Coronary artery (tissue), 2 donors: ENCODE measurements at regions not wholly inside any gene's neighbourhood (a gene's known extent, or its start where the extent isn't known, plus 50 kb on each side); places are given as distances from the start of the nearest gene placed in this dataset.

Experiments
- DNase-seq: peaks from one replicate; pipeline ENCODE4 v3.0.0-alpha.2; 2017; ENCODE audit warnings: low spot score
- H3K27ac ChIP-seq, 2 donors: fragments of 200-600 bp; sonication (generic); one replicate each; pipeline ENCODE4 v1.5.1; 2016 to 2019
- H3K4me3 ChIP-seq: fragments of 200-600 bp; sonication (generic); 2 replicates; pipeline ENCODE4 v1.5.1; 2016; ENCODE audit warnings: mild to moderate bottlenecking, moderate library complexity
- TF ChIP-seq, protein P1 (sequence below): fragments of 200-600 bp; sonication (generic); IDR thresholded peaks from one replicate; pipeline ENCODE4 v1.5.1; 2019; ENCODE audit warnings: antibody characterized with exemption

DNA sequence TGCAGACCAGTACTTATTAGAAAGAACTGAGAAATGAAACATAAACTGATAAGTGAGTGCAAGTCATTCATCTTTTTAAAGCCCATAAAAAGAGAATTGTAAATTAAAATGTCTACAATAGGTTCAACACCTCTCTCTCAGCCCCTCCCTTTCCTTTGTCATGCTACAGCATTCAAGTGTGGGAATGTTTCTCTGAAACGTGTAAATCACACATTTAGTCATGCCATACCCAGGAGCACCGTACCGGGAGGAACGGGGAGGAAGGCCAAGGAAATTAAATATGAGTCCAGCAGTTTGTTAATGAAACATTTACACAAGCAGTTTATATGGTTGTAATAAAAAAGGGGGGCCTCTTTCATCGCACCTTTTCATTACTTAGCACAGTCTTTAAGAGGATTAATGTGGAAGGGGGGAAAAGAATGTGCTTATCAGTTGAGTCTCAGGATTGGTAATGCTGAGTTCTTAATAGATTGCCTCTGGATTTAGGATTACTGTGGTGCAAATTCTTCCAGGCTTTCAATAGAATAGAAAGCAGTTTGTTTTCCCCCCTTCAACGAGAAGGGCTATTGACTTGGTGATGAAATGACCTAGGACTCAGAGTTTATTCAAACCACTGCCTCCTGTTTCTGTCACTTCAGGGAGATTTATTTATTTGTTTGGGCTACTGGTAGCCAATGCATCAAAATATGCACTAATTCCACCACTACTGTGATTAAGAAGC, 176.0 kb upstream of the ZNF608 start:
- TF ChIP-seq, protein P1, sequence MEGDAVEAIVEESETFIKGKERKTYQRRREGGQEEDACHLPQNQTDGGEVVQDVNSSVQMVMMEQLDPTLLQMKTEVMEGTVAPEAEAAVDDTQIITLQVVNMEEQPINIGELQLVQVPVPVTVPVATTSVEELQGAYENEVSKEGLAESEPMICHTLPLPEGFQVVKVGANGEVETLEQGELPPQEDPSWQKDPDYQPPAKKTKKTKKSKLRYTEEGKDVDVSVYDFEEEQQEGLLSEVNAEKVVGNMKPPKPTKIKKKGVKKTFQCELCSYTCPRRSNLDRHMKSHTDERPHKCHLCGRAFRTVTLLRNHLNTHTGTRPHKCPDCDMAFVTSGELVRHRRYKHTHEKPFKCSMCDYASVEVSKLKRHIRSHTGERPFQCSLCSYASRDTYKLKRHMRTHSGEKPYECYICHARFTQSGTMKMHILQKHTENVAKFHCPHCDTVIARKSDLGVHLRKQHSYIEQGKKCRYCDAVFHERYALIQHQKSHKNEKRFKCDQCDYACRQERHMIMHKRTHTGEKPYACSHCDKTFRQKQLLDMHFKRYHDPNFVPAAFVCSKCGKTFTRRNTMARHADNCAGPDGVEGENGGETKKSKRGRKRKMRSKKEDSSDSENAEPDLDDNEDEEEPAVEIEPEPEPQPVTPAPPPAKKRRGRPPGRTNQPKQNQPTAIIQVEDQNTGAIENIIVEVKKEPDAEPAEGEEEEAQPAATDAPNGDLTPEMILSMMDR: no peak
- no peak overlapping the region for H3K4me3 ChIP-seq
- H3K27ac ChIP-seq: no peak overlapping the region
- DNase-seq: no peak

DNA sequence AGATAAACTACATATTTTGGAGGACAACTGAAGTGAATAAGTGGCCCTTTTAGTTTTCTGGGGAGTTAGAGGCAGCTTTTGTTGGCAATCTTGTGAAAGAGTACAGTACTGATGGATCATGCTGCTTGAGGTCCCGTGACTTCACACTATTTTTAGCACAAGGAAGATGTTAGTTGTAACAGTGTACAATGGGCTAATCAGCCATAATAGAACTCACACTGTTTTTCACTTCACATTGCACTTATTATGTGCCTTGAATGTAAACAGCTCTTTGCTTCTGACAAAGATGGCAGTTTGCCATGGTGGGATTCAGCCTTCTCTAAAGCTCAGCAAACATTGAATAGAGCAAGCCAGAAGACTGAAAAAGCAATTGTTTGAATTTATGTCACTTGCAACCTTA, 176.7 kb upstream of the ZNF608 start:
- DNase-seq: no peak
- Histone ChIP-seq H3K27ac (no peak overlapping the region), H3K4me3 (no peak overlapping the region)
- TF ChIP-seq, protein P1: no peak

DNA sequence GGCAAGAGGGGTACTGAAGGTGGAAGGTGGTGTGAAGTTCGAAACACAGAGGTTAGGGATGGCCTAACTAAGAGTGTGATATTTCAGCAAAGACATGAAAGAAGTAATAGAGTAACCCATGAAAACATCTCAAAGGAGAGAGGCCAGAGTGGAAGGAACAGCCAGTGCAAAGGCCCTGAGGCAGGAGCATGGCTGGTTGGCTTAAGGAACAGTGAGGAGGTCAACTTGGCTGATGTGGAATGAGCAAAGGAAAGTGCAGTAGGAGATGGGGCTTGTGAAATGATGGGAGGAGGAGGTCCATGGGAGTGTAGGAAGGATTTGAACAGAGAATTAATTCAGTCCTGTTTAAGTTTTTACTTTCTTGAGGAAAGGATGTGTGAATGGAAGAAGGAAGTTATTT, 178.3 kb upstream of the ZNF608 start:
- H3K27ac ChIP-seq: no peak overlapping the region
- TF ChIP-seq, protein P1: no peak
- DNase-seq: no peak

DNA sequence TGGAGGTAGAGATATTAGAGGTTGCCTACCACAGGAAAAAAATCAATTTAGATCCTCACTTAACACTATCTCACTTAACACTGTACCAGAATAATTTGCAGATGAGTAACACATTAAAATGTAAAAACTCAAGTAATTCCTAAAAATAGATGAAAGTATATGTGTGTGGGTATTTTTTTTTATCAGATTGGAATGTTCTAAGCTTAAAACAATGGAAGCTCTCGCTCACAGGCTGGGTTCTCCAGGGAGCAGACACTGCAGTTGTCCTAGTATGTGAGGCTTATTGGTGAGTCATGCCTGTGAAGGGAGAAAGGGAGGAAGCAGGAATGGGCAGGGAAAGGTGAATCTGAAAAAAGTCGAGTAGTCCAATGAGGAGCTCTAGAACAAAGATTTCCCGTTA, 181.3 kb upstream of the ZNF608 start:
- no peak for DNase-seq
- Histone ChIP-seq H3K4me3 (no peak overlapping the region), H3K27ac (no peak overlapping the region)
- TF ChIP-seq, protein P1: no peak

More for the DNA sequence above, 178.3 kb upstream of the ZNF608 start:
- H3K4me3 ChIP-seq: no peak overlapping the region

DNA sequence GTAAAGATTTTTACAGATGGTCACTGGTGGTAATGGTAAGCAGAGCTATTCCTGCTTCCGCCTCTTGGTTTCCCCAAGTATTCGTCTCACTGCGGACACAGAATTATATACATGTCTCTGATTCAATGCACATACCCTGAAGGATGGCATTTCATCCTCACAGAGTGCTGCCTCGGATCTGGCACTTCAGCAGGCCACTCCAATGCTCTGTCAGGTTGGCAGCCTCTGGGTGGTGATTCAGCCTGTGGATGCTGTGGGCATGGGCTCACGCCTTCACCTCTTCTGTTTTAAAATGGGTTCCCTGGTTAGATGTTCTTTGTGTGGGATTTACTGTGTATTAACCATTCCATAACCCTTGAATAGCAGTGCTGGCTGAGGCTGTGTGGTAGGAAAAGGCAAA, 182.6 kb upstream of the ZNF608 start:
- no peak for DNase-seq
- Histone ChIP-seq H3K27ac (no peak overlapping the region), H3K4me3 (no peak overlapping the region)
- TF ChIP-seq, protein P1: no peak

DNA sequence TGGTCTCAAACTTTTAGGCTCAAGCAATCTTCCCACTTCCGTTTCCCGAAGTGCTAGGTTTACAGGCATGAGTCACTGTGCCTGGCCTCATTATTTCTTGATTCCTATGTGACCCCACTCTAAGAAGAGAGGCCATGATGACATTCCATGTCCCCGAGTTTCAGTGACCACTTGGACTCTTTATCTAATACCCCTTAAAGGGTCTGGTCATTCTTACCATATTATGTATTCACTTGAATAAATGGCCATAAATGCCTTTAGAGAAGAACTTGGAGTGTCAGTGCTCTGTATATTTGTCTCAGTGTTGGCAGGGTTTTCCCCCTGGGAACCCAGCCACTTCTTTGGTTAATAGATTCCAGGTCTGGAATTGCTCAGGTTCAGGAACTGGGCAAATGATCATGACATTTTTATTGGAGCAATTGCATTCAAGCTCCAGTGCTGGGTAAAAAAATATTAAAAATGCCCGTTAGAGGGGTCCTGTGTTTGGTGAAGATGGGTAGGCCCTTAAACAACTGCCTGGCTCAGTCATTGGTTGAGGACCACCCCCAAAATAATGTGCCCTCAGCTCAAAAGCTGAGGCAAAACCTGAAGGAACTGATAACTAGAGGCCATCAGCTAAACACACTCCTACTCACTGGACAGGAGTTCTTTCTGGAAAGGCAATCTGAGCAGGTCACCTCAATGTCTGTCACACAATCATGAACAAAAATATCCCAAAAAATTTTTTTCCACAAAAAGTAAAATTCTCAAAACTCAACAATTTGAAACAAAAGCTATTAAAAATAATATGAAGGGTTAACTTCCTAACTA, 186.6 kb upstream of the ZNF608 start:
- TF ChIP-seq, protein P1: no peak
- H3K27ac ChIP-seq: no peak overlapping the region
- DNase-seq: no peak
- H3K4me3 ChIP-seq: no peak overlapping the region

DNA sequence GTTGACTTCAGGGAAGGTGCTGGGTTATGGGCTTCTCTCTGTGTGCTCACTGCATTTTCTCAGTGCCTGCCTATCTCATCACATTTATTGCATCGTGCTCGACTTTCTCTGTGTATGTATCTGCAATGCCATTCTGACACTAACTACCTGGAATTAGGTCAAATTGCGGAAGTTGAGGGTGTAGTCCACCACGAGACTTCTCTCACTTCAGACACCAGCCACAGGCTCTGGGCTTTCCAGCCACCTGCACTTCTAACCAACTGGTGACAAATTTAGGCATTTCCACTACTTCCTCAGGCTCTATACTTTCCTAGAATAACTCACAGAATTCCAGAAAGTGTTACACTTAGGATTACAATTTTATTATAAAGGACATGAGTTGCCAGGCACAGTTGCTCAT, 188.6 kb upstream of the ZNF608 start:
- TF ChIP-seq, protein P1: no peak
- no peak for DNase-seq
- Histone ChIP-seq H3K4me3 (no peak overlapping the region), H3K27ac (no peak overlapping the region)
